Right cardiac atrium (tissue), 5 donors: ENCODE measurements at regions not wholly inside any gene's neighbourhood (a gene's known extent, or its start where the extent isn't known, plus 50 kb on each side); places are given as distances from the start of the nearest gene placed in this dataset.
"Not testable (repeated sequence)": the region's sequence is repeated elsewhere in the genome, so short reads cannot be mapped to it uniquely, and the experiment has no call there.

Experiments used
- ATAC-seq, 2 donors: fragments of 200-7000 bp; cut with Tn5 transposase; one replicate each; pipeline versions ENCODE4 v1.8.0 to v1.9.1; 2020; ENCODE audit warnings: moderate library complexity in 2 of 2, mild to moderate bottlenecking in 1 of 2
- DNase-seq, 3 donors: peaks; one replicate each; pipeline ENCODE4 v3.0.0-alpha.2; 2020
- H3K27ac ChIP-seq: one replicate; pipeline ENCODE4 v1.5.1; 2013; ENCODE audit warnings: mild to moderate bottlenecking, low read length, control low read depth, moderate library complexity
- H3K27me3 ChIP-seq: one replicate; pipeline ENCODE4 v1.6.1; 2013; ENCODE audit not compliant: control insufficient read depth, insufficient read depth
- H3K4me1 ChIP-seq: one replicate; pipeline ENCODE4 v1.6.1; 2013; ENCODE audit warnings: low read length; ENCODE audit not compliant: control insufficient read depth, insufficient read depth
- H3K4me3 ChIP-seq: one replicate; pipeline ENCODE4 v1.5.1; 2013; ENCODE audit warnings: low read length, control low read depth
- H3K9me3 ChIP-seq: one replicate; pipeline ENCODE4 v1.6.1; 2013; ENCODE audit warnings: low read length; ENCODE audit not compliant: control insufficient read depth
- WGBS: extraction: QIAGEN DNeasy Blood & Tissue Kit; methylation state at CpG from one replicate; pipeline ENCODE4 v1.1.7; 2013; 5-methylcytosine and 5-hydroxymethylcytosine counted together
- intact Hi-C, 4 donors: fragments of 100-400 bp; cut with DNase I; formaldehyde crosslinking; loops; one replicate each; pipeline versions ENCODE4 v1.11.0 to v1.14.0; 2022 to 2023
- donor health status: healthy with polysubstance abuse.
- donor health status: DM: no; HTN: yes; CAD: no.
- donor health status: DM: no; HTN: no; CAD: no.
- donor health status: DM: no; HTN: yes; CAD: no; lungs with severe emphysema.
- donor health status: DM: yes; HTN: yes; CAD: no.

DNA sequence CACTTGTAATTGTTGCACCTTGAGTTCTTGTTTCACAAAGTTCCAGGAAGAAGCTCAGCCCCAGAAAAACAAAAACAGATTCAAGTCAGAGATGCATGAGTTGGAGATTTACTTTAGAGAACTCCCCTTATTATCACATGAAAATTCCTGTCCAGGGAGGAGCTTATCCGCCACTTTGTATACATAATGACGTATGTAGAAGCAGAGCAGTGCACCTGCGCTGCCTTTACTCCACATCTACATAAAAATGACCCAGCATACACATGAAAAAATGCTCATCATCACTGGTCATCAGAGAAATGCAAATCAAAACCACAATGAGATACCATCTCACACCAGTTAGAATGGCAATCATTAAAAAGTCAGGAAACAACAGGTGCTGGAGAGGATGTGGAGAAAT is 73.3 kb upstream of the ZSWIM2 start:
- intact Hi-C loops, H3K4me3 ChIP-seq, H3K27me3 ChIP-seq, H3K27ac ChIP-seq, H3K4me1 ChIP-seq, ATAC-seq, DNase-seq, H3K9me3 ChIP-seq: not testable (repeated sequence)
- 97% methylated on average over 3 of the region's 3 CpGs for WGBS

DNA sequence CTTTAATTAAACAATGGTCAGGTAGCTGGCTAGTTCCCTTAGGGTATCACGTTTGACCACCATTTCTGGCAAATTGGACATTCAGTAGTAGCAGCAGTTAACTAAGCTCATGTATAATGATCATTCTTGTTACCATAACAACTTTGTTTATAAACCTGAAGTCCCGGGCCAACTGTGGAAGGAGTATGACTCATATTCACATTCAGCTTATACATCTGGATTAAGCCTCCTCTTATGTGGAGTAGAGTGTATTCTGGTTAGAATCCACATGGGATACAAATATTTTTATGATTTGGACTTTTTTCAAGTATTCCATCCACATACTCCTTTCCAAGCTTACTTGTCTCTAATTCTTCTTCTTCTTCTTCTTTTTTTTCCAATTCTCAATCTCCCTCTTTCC is 70.3 kb upstream of the ZSWIM2 start:
- intact Hi-C loops, result no loop called here
- WGBS, result 32% methylated on average over 2 of the region's 2 CpGs
- Histone ChIP-seq H3K4me1 (no peaks in the 10 kb centered on the region), H3K4me3 (no peak overlapping the region), H3K27me3 (no peaks in the 10 kb centered on the region), H3K27ac (no peak overlapping the region), H3K9me3 (no peaks in the 10 kb centered on the region)
- ATAC-seq (no peak), DNase-seq (no peak)

DNA sequence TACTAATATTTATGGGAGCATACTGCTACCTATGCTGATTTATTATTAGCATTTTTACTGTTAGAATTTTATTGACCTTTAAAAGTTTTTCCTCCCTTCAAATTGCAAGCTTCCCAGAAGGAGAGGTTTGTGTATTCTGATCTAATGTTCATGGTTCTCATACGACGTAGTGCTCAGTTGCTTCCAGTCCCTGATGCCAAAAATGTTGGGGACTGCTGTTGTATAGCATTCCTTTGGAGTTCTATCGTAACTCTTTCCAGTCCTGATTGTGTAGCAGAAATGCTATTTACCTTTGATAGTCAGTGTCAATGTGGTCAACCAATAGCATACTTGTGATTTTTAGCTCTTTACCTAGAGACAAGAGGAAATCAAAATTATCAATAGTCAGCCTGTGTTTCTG is 69.5 kb upstream of the ZSWIM2 start:
- H3K27ac ChIP-seq, result no peak overlapping the region
- H3K4me1 ChIP-seq, result no peaks in the 10 kb centered on the region
- ATAC-seq, result no peak
- intact Hi-C loops, result no loop called here
- no peak overlapping the region for H3K4me3 ChIP-seq
- 52% methylated on average over 3 of the region's 3 CpGs for WGBS
- no peaks in the 10 kb centered on the region for H3K9me3 ChIP-seq
- H3K27me3 ChIP-seq, result no peaks in the 10 kb centered on the region
- DNase-seq, result no peak

DNA sequence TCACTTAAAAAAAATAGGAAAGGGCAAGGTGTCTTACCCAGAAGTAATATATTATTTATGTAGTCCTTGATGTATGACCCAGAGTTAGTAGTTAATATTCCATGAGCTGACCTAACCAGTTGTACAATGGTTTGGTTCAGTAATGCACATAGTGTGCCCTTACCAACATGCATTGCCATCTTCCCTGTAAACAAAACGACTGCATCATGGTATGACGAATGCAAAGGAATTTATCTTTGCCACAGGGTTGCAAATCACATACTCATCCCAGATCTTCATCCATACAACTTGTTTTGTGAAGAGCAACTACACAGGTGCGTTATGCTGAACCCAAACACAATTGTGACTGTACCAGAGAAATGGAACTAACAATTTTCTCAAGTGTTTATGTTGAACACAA is 68.9 kb upstream of the ZSWIM2 start:
- intact Hi-C loops, result no loop called here
- H3K9me3 ChIP-seq, result no peaks in the 10 kb centered on the region
- no peaks in the 10 kb centered on the region for H3K27me3 ChIP-seq
- no peak for ATAC-seq
- H3K27ac ChIP-seq, result no peak overlapping the region
- WGBS, result 85% methylated on average over 3 of the region's 3 CpGs
- DNase-seq, result no peak
- H3K4me3 ChIP-seq, result no peak overlapping the region
- H3K4me1 ChIP-seq, result no peaks in the 10 kb centered on the region

DNA sequence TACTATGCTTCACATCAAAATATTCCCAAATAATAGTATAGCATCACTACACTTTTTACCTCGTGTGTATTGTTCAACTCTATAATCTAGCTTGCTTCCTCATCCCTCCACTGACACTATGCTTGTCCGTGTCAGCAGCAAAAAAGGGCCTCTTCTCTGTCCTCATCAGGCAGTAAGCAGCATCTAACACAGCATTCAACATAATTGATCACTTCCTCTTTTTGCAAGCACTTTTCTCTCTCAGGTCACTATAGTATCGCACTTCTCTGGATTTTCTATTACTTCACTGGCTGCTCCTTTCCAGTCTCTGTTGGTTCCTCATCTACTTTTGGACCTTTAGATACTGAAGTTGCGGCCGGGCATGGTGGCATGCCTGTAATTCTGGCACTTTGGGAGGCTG is 64.9 kb upstream of the ZSWIM2 start:
- intact Hi-C loops, result no loop called here
- no peak for DNase-seq
- Histone ChIP-seq H3K4me1 (no peaks in the 10 kb centered on the region), H3K9me3 (no peaks in the 10 kb centered on the region), H3K4me3 (no peak overlapping the region), H3K27ac (no peak overlapping the region), H3K27me3 (no peaks in the 10 kb centered on the region)
- 73% methylated on average over 5 of the region's 5 CpGs for WGBS
- ATAC-seq, result no peak

DNA sequence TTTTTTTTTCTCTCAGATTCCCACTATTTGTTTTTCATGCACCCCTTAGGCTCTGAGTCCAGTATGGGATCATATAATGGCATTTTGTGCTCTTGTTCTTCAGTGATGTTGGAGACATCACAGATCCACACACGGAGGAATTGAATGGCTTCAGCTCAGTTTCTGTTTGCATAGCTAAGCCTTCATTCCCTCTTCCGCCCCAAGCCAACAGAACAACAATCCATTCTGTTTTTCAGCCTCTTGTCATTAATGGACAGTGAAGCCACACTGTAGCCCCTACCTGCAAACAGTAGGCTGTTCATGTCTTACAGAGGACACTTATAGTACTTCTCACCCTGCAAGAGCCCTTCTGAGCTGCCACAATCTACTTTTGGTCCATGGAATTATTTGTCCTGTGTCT is 64.0 kb upstream of the ZSWIM2 start:
- H3K27me3 ChIP-seq, result no peaks in the 10 kb centered on the region
- ATAC-seq (no peak), DNase-seq (no peak)
- no peaks in the 10 kb centered on the region for H3K4me1 ChIP-seq
- intact Hi-C loops, result no loop called here
- H3K4me3 ChIP-seq, result no peak overlapping the region
- no peaks in the 10 kb centered on the region for H3K9me3 ChIP-seq
- 78% methylated on average over 2 of the region's 2 CpGs for WGBS
- H3K27ac ChIP-seq, result no peak overlapping the region

DNA sequence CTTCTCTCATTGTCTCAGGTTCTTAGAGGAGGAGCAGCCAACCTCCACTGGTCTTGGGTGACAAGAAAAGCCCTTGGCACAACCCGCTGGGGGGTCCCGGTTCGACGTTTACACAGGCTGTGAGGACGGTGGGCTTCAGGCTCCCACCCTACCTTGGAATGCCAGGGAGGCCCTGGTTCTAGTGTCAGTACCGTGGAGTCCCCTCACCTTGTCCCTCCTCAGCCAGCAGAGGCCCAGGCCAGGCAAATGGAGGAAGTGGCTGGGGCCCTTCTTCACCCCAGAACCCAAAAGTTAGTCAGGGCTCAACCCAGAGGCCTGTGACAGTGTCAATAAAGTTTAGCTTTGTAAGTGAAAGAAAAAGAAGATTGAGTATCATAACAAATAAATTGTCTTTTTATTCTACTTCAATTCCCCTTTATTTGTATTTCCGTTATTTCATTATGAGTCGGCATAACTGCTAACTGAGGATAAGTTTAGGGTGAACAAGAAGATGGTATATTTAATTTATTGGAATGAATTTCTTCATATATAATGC is 62.6 kb upstream of the ZSWIM2 start:
- intact Hi-C loops, result no loop called here
- H3K9me3 ChIP-seq, result no peaks in the 10 kb centered on the region
- H3K27ac ChIP-seq, result no peak overlapping the region
- no peak overlapping the region for H3K4me3 ChIP-seq
- WGBS, result 83% methylated on average over 8 of the region's 8 CpGs
- DNase-seq (peak in 1 of 3 donors; percentile 31), ATAC-seq (no peak)
- no peaks in the 10 kb centered on the region for H3K27me3 ChIP-seq
- H3K4me1 ChIP-seq, result no peaks in the 10 kb centered on the region

DNA sequence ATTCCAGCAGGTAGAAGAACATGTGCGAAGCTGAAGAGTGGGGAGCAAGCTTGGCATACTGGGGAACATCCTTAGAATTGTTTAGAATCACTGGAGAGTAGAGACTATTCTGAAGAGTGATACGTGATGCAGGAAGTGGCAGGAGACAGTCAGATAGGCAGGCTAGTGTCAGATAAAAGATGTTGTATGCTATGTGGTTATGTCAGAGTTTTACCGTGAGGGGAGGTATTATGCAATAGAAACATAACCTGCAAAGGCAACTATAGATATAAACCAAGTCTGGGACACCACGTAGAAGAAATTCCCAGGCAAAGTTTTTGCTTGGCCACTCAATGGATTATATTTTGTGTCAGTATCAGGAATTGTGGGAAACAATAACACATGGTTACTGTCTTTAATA is 62.0 kb upstream of the ZSWIM2 start:
- Histone ChIP-seq H3K4me3 (no peak overlapping the region), H3K4me1 (no peaks in the 10 kb centered on the region), H3K27me3 (no peaks in the 10 kb centered on the region), H3K27ac (no peak overlapping the region), H3K9me3 (no peaks in the 10 kb centered on the region)
- intact Hi-C loops, result no loop called here
- ATAC-seq, result no peak
- WGBS, result 55% methylated on average over 4 of the region's 4 CpGs
- no peak for DNase-seq

DNA sequence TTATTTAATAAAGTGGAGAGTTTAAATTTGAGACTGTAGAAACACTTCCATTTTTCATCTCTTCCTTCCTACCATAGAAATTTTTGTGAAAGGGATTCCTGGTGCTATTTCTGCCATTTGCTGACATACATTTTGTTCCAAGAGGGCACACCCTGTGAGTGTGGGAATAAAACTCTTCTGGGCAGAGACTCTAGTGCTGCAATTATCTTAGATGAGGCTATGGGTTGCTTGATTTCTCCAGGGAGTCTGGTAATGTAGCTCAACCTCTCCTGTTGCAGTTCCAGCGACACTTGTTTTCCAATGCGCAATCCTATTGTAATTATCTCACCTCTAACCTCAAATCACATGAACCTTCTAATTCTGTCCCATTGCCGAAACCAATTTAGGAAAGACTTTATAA is 60.1 kb upstream of the ZSWIM2 start:
- peak; percentile 65 to 96 for ATAC-seq
- Histone ChIP-seq H3K9me3 (no peaks in the 10 kb centered on the region), H3K4me1 (no peaks in the 10 kb centered on the region), H3K4me3 (no peak overlapping the region), H3K27me3 (no peaks in the 10 kb centered on the region), H3K27ac (no peak overlapping the region)
- no peak for DNase-seq
- intact Hi-C loops, result no loop called here
- WGBS, result 62% methylated on average over 3 of the region's 3 CpGs

DNA sequence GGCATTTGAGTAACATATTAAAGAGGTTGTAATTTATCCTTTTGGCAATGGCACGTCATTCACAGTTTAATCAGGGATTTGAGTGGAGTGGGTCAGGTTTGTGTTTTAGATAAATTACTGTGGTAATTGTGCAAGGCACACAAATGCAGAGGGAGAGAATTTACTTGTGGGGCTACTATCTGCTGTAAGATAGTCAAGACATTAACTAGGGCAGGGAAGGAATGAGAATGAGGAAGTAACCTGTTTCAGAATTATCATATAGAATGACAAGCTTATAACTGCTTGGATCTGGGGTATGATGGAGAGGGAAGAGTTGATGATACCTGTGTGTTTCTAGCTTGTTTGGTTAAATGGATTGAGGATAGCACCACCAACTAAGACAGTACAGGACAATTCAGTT is 58.9 kb upstream of the ZSWIM2 start:
- H3K4me1 ChIP-seq, result no peaks in the 10 kb centered on the region
- no peaks in the 10 kb centered on the region for H3K27me3 ChIP-seq
- no peak overlapping the region for H3K27ac ChIP-seq
- H3K9me3 ChIP-seq, result no peaks in the 10 kb centered on the region
- ATAC-seq, result no peak
- no peak overlapping the region for H3K4me3 ChIP-seq
- WGBS, result 69% methylated on average over 1 of the region's 1 CpG
- intact Hi-C loops, result no loop called here
- DNase-seq, result no peak

DNA sequence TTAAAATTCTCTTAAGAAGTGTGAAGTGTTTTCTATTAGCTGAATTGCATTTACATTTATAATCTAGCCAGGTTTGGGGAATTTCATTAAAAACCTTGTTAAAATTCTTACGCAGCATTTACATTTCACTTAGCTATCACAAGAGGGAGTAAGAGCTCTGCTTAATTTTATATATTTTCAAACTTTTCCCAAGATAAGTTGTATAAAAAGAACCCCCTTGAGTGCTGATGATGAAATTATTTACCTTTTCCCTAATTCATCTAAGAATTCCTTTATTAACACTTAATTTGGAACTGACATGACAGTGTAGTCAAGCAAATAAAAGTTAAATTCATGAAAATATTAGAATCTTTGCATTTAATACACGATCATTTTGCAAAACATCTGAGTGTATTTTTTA is 54.2 kb upstream of the ZSWIM2 start:
- no peaks in the 10 kb centered on the region for H3K4me1 ChIP-seq
- intact Hi-C loops, result no loop called here
- DNase-seq (no peak), ATAC-seq (no peak)
- no peak overlapping the region for H3K4me3 ChIP-seq
- 67% methylated on average over 2 of the region's 2 CpGs for WGBS
- no peaks in the 10 kb centered on the region for H3K9me3 ChIP-seq
- no peaks in the 10 kb centered on the region for H3K27me3 ChIP-seq
- H3K27ac ChIP-seq, result no peak overlapping the region
